ENCODE measurements at regions not wholly inside any gene's neighbourhood (a gene's known extent, or its start where the extent isn't known, plus 50 kb on each side); places are given as distances from the start of the nearest gene placed in this dataset.

GRCh38 chr9:73839471-73839870 lies 657.7 kb upstream of the RORB start:
- TF ChIP-seq, protein P1, sequence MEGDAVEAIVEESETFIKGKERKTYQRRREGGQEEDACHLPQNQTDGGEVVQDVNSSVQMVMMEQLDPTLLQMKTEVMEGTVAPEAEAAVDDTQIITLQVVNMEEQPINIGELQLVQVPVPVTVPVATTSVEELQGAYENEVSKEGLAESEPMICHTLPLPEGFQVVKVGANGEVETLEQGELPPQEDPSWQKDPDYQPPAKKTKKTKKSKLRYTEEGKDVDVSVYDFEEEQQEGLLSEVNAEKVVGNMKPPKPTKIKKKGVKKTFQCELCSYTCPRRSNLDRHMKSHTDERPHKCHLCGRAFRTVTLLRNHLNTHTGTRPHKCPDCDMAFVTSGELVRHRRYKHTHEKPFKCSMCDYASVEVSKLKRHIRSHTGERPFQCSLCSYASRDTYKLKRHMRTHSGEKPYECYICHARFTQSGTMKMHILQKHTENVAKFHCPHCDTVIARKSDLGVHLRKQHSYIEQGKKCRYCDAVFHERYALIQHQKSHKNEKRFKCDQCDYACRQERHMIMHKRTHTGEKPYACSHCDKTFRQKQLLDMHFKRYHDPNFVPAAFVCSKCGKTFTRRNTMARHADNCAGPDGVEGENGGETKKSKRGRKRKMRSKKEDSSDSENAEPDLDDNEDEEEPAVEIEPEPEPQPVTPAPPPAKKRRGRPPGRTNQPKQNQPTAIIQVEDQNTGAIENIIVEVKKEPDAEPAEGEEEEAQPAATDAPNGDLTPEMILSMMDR (IDR thresholded peaks at IDR 0.05), result no peak
- Mint-ChIP-seq H3K9me3 (no peaks in the 10 kb centered on the region; the same call in none of the 2 replicates), H3K4me1 (ENCODE audit: low read depth) (no peaks in the 10 kb centered on the region), H3K27me3 (ENCODE audit: insufficient read depth) (no peaks in the 10 kb centered on the region), H3K27ac (no peak overlapping the region), H3K36me3 (ENCODE audit: low read depth) (no peaks in the 10 kb centered on the region), H3K4me3 (no peak overlapping the region)
- DNase-seq, result no peak

- no peak for DNase-seq
- Mint-ChIP-seq H3K36me3 (ENCODE audit: low read depth) (no peaks in the 10 kb centered on the region), H3K27ac (no peak overlapping the region), H3K4me3 (no peak overlapping the region), H3K4me1 (ENCODE audit: low read depth) (no peaks in the 10 kb centered on the region), H3K9me3 (no peaks in the 10 kb centered on the region; the same call in none of the 2 replicates), H3K27me3 (ENCODE audit: insufficient read depth) (no peaks in the 10 kb centered on the region)
- TF ChIP-seq, protein P1 (IDR thresholded peaks at IDR 0.05), result no peak
Measured at GRCh38 chr9:73841018-73841417, 656.1 kb upstream of the RORB start.

- H3K27me3 Mint-ChIP-seq (ENCODE audit: insufficient read depth), result no peaks in the 10 kb centered on the region
- H3K27ac Mint-ChIP-seq, result no peak overlapping the region
- no peaks in the 10 kb centered on the region for H3K4me1 Mint-ChIP-seq (ENCODE audit: low read depth)
- no peak overlapping the region for H3K4me3 Mint-ChIP-seq
- no peaks in the 10 kb centered on the region for H3K36me3 Mint-ChIP-seq (ENCODE audit: low read depth)
- no peak for DNase-seq
- peaks cover 14% of the 10 kb centered on the region for H3K9me3 Mint-ChIP-seq
- TF ChIP-seq, protein P1 (IDR thresholded peaks at IDR 0.05), result no peak
Measured at GRCh38 chr9:73844135-73844534, 653.0 kb upstream of the RORB start.

- H3K27ac Mint-ChIP-seq, result no peak overlapping the region
- H3K9me3 Mint-ChIP-seq, result peaks cover 18% of the 10 kb centered on the region
- no peak for DNase-seq
- no peaks in the 10 kb centered on the region for H3K36me3 Mint-ChIP-seq (ENCODE audit: low read depth)
- no peaks in the 10 kb centered on the region for H3K4me1 Mint-ChIP-seq (ENCODE audit: low read depth)
- H3K4me3 Mint-ChIP-seq, result no peak overlapping the region
- no peaks in the 10 kb centered on the region for H3K27me3 Mint-ChIP-seq (ENCODE audit: insufficient read depth)
- TF ChIP-seq, protein P1 (IDR thresholded peaks at IDR 0.05), result no peak
Measured at GRCh38 chr9:73845539-73845938, 651.6 kb upstream of the RORB start.

- TF ChIP-seq, protein P1 (IDR thresholded peaks at IDR 0.05), result no peak
- no peaks in the 10 kb centered on the region for H3K36me3 Mint-ChIP-seq (ENCODE audit: low read depth)
- peaks cover 19% of the 10 kb centered on the region for H3K9me3 Mint-ChIP-seq
- H3K27ac Mint-ChIP-seq, result no peak overlapping the region
- no peaks in the 10 kb centered on the region for H3K4me1 Mint-ChIP-seq (ENCODE audit: low read depth)
- H3K4me3 Mint-ChIP-seq, result no peak overlapping the region
- no peak for DNase-seq
- H3K27me3 Mint-ChIP-seq (ENCODE audit: insufficient read depth), result no peaks in the 10 kb centered on the region
Measured at GRCh38 chr9:73845954-73846690, 651.0 kb upstream of the RORB start.
